ENCODE measurements at regions not wholly inside any gene's neighbourhood (a gene's known extent, or its start where the extent isn't known, plus 50 kb on each side); places are given as distances from the start of the nearest gene placed in this dataset.
"Not testable (repeated sequence)": the region's sequence is repeated elsewhere in the genome, so short reads cannot be mapped to it uniquely, and the experiment has no call there.

DNA sequence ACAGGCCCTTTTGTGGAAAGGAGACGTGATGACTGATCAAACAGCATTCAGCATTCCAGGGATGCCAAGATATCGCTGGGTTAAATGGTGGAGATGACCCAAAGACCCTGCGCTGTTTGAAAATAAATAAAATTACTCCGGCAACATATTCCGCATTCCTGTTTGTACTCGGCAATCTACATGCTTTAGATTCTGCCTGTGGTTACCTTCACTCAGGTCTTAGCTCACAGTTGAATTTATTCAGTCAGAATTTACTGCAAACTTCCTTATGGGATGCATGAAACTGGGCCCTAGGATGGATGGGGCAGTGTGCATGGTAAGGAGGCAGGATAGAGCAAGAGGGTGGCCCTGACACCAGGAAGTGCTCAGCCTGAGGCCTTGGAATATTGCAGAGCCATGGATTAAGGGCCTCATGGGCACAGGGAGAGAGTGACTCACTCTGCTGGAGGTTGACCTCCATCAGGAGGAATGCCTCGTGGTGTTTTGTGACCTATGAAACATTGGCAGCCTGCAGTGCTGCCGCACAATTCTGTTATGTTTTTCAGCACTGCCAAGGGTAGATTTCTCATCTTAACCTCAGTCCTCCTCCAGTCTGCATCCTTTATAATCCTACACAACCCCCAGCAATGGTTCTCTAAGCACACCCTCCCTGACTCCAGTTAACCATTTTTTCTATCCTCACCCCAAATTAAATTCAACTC, 321.4 kb downstream of the IRS1 start:
- DNase-seq (ENCODE audit: low read depth in 2 of 2): peak in 1 of 2 donors; percentile 76

DNA sequence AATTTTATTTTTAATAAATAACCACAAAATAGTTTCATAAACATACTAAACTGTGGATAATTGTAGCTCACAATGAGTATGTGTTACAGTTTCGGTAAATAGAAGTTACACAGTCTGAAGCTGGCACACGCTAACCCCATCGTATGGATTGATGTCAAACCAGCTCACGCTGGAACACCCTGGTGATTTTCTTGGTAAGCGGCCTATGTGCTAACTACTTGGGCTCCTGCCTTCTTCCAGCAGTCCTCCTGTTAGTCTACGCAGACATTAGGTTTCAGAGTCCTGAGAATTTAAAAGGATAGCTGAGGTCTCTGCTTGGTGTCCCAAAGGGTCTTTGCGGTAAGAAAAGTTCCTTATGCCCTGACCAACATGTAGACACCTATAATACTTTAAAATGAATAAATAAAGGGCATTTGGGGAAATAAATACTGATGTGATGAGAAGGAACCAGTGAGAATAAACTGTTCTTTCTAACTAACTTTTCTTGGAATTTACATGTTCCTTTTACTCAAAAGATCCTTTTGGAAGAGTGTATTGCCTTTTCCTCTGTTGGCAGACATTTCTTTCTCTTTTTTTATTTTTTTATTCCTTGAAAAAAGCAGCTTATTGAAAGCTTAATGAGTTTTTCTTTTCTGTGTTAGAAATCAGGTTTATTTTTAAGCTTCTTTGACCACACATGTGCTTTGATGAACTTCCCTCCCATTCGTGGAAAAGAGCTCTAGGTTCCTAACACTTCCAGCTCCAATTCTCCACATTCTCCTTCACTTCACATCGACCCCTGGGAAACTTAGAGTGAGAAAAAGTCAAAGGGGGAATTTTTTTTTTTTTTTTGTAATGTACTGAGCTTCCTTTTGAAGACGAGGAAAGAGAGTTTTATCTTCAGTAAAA, 322.2 kb downstream of the IRS1 start:
- DNase-seq (ENCODE audit: low read depth in 2 of 2): no peak

DNA sequence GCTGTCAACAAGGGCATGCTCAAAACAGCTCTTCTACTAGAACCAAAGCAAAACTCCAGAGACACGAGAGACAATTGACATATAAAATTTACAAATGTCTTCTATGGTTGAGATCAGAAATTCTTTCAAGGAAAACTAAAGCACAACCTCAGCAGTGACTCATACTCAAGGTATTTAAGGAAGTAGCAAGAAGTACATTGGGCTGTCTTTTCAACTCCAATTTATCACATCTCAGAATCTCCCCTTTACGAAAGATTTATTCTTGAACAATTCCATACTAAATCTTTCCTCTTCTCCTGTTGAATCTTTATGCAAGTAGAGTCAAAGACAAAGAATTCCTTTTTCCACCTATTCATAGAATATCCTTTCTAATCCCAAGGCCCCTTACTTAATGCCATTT, 324.0 kb downstream of the IRS1 start:
- DNase-seq (ENCODE audit: low read depth in 2 of 2): peak in 1 of 2 donors; percentile 65

DNA sequence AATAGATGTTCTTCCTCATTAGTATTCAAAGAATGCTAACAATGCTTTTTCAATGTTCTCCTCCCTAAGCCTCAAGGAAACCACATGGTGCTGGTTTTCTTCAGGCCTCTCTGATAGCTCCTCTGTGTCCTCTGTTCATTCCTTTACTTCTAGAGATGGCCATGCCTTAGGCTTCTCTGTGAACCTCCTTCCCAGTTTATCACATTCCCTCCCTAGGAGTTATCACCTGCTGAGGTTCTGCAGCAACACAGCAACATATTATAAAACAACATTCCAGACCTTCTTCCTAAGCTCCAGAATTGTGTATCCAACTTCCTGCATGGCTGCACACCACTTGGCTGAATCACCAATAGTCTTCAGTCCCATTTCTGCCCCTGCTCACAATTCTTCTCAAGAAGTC, 325.5 kb downstream of the IRS1 start:
- peak in 1 of 2 donors; percentile 2 for DNase-seq (ENCODE audit: low read depth in 2 of 2)

DNA sequence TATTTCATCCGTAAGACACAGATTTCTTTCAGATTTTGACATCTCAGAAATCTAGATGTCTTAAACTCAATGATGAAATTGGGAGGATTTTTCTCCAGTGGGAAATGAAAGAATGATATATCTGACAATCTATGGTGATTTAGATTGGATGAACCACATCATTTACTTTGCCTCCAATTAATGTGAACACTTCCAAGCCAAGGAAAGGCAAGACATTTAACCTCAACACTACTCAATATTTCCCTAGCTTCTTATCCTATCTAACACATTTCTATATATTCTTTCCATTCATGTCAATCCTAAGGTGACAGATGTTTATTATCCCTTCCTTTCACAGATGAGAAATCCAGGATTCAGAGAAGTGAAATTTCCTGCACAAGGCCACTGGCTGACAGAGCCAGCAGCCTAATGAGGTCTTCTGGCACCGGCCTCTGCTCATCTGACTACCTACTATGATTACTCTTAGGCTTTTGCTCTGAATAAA, 327.6 kb downstream of the IRS1 start:
- DNase-seq (ENCODE audit: low read depth in 2 of 2): no peak

DNA sequence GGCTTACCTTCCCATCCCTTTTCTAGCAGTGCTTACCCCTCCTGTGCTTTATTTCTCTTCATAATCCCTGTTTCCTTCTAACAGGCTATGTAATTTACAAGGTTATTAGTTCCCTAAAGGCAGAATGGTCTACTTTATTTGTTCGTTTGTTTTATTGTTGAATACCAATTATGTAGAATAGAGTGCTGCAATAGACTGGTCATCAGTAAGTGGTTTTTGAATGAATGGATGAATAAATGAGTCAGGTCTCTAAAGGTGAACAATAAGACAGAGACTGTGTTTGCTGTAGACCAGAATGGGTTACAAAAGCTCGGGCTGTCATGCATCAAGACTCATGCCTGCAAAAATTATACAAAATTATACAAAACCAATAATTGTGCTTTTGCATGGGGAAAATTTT, 332.0 kb downstream of the IRS1 start:
- DNase-seq (ENCODE audit: low read depth in 2 of 2): no peak

DNA sequence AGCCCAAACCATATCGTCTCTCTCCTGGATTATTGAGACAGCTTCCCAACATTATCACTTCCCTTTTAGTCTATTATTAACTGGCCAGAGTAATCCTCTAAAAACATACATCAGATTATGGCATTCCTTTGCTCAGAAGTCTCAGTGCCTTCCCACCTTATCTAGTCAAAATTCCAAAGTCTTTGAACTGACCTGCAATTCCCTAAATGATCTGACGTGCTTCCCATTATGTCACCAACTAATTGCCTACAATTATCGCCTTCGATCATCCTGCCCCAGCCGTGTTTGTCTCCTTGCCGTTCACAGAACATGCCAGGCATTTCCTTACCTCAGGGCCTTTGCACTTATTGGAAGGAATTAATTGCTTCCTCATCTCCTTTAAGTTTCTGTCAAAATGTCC, 332.4 kb downstream of the IRS1 start:
- no peak for DNase-seq (ENCODE audit: low read depth in 2 of 2)

DNA sequence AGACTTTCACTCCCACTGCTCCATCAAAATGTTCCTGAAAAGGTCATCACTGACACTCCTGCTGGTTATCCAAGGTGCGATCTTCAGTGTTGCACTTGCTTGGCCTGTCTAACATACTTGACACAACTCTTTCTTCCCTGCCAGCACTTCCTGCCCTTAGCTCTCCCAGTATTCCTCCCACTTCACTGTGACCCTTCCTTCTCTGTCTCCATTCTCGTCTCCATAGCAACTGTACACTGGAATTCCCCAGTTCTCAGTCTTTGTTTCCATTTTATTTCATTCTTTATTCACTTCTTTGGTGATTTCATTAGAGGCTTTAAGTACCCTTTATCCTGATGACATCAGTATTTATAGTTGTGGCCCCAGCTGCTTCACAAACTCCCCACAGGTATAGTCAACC, 333.0 kb downstream of the IRS1 start:
- peak in 1 of 2 donors; percentile 14 for DNase-seq (ENCODE audit: low read depth in 2 of 2)

DNA sequence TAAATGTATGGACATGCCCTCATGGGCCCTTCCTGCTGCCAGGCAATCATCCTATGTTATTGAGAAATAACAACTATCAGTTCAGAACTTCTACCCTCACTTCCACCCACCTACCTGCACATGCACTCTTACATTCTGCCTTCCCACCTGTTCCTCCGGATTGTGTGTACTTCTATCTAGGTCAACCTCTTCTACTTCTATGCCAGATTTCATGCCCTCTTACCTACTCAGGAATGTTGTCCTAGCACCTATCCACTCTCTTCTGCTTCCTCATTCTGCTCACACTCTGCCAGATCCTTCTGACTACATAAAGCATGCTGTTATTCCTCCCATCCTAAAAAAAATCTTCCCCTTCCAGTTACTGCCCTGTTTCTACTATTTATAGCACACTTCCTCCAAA, 333.5 kb downstream of the IRS1 start:
- no peak for DNase-seq (ENCODE audit: low read depth in 2 of 2)

DNA sequence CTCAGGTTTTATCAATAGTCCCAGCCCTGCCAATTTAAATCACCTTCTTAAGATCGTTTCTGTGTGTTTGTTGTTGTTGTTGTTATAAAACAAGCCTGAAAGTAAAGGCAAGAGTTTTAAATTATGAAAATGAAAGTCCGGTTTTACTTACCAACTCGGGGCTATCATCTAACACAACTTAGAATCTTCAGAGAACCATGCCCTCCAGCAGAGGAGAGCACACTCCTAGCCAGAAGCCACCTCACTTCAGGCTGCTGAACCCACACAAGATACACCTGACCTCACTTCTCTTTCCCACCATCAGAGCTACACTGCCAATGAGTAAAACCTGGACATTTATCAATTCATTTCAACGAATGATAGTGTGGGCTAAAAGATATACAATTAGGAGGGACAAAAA, 335.2 kb downstream of the IRS1 start:
- DNase-seq (ENCODE audit: low read depth in 2 of 2): no peak

DNA sequence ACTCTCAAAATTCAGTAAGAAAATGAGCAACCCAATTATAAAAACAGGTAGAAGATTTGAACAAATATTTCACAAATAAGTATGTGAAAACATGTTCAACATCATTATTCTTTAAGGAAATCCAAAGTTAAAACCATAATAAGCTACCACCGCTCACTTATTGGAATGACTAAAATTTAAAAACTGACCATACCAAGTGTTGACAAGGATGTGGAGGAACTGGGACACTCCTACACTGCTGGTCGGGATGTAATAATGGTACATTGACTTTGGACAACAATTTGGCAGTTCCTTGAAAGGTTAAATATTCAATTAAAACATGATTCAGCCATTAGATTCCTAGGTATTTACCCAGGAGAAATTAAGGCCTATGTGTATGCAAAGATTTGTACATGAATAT, 336.5 kb downstream of the IRS1 start:
- no peak for DNase-seq (ENCODE audit: low read depth in 2 of 2)

DNA sequence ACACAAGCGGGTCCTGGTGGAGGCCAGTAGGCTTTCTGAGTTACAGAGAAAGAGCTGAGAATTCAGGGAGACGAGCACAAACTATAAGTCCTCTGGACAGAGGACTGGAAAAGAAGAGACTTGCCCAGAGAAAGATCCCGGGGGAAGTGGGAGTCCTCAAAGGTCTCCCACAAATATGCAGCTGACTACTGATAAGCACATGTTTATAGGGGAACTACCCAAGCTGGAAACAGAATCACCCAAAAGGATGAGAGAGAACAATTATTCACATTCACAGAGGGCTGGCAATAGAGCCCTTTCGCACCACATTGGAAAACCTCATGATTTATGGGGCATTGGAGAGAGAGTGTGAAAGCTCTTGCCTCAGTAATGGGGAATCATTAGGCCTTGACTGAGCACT, 337.6 kb downstream of the IRS1 start:
- DNase-seq (ENCODE audit: low read depth in 2 of 2): no peak

DNA sequence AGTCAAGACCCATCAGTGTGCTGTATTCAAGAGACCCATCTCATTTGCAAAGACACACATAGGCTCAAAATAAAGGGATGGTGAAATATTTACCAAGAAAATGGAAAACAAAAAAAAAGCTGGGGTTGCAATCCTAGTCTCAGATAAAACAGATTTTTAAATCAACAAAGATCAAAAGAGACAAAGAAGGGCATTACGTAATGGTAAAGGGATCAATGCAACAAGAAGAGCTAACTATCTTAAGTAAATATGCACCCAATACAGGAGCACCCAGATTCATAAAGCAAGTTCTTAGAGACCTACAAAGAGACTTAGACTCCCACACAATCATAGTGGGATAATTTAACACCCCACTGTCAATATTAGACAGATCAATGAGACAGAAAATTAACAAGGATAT, 343.5 kb downstream of the IRS1 start:
- not testable (repeated sequence) for DNase-seq (ENCODE audit: low read depth in 2 of 2)

DNA sequence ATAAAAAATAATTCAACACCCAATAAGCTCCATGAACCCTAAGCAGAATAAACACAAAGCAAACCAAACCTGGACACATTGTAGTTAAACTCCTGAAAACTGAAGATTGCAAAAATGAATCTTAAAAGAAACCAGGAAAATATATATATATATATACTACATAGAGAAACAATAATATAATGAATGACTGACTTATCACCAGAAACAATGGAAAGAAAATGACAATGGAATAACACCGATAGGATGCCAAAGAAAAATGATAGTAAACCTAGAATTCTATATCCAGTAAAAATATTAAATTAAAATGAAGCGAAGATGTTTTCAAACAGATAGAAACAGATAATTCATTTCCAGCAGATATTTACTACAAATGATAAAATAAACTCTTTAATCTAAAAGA, 346.9 kb downstream of the IRS1 start:
- DNase-seq (ENCODE audit: low read depth in 2 of 2): no peak

DNA sequence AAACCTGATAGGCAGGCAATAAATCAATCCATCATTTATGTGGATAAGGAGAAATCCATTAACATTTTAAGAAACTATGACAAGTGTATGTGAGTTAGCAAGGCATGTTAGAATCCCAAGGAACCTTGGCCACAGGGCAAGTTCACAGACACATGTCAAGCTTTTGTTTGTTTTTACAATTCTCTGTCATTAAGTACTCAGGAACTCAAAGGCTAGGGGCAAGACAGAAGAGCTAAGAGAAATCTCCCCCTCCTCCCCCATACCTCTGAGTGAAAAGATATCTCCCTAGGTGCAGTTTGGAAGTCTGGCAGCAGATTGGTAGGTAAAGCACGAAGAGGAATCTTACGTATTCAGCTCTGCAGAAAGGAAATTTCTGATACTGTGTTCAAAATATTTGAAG, 348.1 kb downstream of the IRS1 start:
- DNase-seq (ENCODE audit: low read depth in 2 of 2): no peak

DNA sequence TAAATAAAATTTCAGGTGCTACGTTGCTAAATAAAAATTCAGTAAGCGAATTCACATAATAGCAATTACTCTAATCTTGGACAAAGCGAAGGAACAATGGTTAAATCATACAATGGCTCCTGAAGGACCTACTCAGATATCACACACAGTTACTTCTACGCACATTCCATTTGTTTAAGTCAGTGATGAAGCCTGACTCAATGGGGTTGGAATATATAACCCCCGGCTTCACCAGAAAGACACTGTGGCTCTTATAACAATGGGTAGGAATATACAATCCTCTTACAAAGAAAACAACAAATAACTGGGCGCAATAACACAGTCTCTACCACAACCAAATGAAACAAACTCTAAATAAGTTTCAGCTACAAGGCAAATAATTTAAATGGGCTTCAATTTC, 349.5 kb downstream of the IRS1 start:
- DNase-seq (ENCODE audit: low read depth in 2 of 2): peak in 1 of 2 donors; percentile 36

DNA sequence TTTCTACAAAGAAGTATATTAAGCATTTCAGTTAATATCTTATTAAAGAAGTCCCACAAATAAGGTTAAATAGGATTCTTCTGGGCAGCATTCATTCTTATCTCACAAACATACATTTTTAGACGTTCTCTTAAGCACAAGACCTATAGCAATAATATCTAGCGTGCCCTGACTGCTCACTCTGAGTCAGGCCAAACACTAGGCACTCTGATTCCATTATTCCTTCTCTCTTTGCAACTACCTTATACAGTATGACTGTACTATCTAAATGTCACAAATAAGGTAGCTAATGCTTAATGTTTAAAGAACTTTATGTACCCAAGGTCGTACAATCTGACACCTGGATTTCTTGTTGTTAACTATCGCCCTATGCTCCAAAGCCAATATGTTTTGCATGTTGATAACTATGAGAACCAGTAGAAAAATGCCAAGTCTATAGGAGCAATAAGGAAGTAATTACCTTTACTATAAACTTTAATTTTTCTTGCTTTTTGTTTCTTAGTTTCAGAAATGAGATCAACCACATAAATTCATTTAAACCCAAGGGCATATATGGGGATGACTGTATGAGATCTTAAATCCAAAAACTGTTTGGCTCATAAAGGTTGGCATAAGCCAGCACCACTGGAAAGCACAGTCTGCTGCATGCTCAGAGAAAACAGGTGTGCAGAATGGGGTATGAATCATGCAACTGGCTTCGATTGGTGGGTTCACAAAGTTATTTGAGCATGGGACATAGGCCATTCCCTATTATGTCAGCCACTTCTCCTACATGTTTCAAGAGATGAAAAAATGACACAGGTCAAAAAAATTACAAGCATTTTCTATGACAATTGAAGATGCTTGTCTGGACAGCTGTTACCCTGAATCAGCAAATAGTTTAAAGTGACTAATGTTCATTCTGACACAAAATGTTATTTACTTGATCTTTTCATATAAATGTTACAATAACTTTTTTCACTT, 352.0 kb downstream of the IRS1 start:
- DNase-seq (ENCODE audit: low read depth in 2 of 2): no peak

DNA sequence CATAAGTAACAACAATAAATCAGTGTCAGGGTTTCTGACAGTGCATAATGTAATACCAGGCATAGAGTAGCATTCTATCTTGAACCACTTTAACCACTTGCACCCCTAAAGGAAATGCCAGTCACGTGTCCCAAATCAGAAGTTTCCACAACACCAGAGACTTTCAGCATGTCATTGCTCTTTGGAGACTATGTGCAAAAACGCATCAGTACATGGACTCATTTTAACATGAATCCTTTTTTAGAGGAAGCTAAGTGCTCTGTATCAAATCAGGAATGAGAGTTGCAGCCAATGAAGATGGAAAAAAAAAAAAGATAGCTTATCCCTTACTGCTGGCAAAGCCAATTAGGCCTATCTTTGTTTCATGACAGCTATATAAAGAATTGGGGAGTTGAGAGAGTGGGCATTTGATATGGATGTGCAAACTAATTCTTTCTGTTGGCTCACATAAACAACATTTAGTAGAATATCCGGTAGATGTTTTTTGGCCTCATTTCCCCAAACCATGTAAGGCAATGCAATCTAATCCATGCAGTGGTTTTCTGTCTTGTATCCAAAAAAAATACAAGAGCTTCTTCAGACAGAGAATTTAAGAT, 353.1 kb downstream of the IRS1 start:
- no peak for DNase-seq (ENCODE audit: low read depth in 2 of 2)

DNA sequence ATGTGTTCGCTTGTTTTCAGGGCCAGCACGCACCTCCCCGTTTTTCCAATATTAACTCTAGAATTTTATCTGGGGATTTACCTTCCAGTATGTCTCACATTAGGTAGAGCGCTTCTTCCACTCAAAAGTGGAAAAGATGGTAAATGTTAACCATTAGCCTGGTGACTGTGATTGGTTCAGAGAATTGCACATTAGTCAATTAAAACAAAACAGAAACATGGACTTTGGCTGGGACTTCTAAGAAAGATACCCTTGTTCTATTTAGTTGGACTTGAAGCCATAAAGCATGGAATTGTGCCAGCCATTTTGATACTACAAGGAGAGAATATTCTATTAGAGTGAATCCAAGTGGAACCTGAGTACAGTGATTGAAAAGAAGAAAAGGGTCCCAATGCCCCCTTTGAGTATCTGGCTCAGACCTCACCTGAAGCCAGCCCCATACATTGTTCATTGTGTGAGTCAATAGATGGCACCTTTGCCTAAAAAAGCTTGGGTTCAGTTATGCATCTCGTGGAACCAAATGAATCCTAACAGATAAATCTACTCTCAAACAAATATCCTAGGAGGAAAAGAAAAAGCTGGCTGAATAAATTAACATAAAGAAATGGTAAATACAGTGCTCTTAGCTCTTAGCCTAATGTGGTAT, 354.3 kb downstream of the IRS1 start:
- no peak for DNase-seq (ENCODE audit: low read depth in 2 of 2)

DNA sequence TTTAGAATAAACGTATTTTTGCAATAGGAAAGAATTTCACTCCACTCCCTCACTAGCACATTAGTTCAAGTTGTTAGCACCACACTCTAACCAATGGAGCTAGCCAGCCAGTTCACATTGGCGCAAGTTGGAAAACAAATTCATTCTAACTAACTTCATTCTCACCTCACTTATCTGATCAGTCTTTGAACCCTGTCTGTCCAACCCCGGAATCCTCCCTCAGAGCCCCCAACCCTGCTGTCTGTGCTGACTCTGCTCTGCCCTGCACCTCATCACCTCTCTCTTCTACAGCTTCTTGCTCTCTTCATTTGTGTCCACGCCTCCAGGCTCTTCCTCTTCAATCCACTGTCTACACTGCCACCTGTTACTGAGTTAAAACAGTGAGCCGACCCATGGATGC, 356.5 kb downstream of the IRS1 start:
- no peak for DNase-seq (ENCODE audit: low read depth in 2 of 2)

Measured in lung microvascular endothelial cell (primary cell).